Right cardiac atrium (tissue), 5 donors: ENCODE measurements at regions not wholly inside any gene's neighbourhood (a gene's known extent, or its start where the extent isn't known, plus 50 kb on each side); places are given as distances from the start of the nearest gene placed in this dataset.

Source experiments
- ATAC-seq, 2 donors: fragments of 200-7000 bp; cut with Tn5 transposase; one replicate each; pipeline versions ENCODE4 v1.8.0 to v1.9.1; 2020; ENCODE audit warnings: moderate library complexity in 2 of 2, mild to moderate bottlenecking in 1 of 2
- DNase-seq, 3 donors: peaks; one replicate each; pipeline ENCODE4 v3.0.0-alpha.2; 2020
- H3K27ac ChIP-seq: one replicate; pipeline ENCODE4 v1.5.1; 2013; ENCODE audit warnings: mild to moderate bottlenecking, low read length, control low read depth, moderate library complexity
- H3K27me3 ChIP-seq: one replicate; pipeline ENCODE4 v1.6.1; 2013; ENCODE audit not compliant: control insufficient read depth, insufficient read depth
- H3K4me1 ChIP-seq: one replicate; pipeline ENCODE4 v1.6.1; 2013; ENCODE audit warnings: low read length; ENCODE audit not compliant: control insufficient read depth, insufficient read depth
- H3K4me3 ChIP-seq: one replicate; pipeline ENCODE4 v1.5.1; 2013; ENCODE audit warnings: low read length, control low read depth
- H3K9me3 ChIP-seq: one replicate; pipeline ENCODE4 v1.6.1; 2013; ENCODE audit warnings: low read length; ENCODE audit not compliant: control insufficient read depth
- WGBS: extraction: QIAGEN DNeasy Blood & Tissue Kit; methylation state at CpG from one replicate; pipeline ENCODE4 v1.1.7; 2013; 5-methylcytosine and 5-hydroxymethylcytosine counted together
- intact Hi-C, 4 donors: fragments of 100-400 bp; cut with DNase I; formaldehyde crosslinking; loops; one replicate each; pipeline versions ENCODE4 v1.11.0 to v1.14.0; 2022 to 2023
- donor health status: healthy with polysubstance abuse.
- donor health status: DM: no; HTN: yes; CAD: no.
- donor health status: DM: no; HTN: no; CAD: no.
- donor health status: DM: no; HTN: yes; CAD: no; lungs with severe emphysema.
- donor health status: DM: yes; HTN: yes; CAD: no.

DNA sequence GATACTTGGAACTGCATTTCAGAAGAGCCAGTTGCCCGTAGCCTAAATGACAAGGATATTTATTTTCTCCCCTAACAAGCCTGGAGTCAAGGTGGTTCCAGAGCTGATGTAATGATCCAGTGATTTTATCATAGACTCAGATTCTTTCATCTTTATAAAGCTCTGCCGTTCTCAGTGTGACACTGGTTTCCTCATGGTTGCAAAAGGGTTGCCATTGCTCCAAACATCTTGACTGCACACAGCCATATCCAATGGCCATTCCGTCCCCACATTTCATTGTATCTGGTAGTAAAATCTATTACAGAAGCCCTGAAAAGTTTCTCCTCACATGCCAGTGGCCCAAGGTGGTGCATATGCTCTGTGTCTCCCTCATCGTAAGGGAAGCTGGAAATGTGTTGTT lies 63.1 kb upstream of the SDK2 start:
- intact Hi-C loops = loop anchor here in 2 of 4 donors (10.0 kb wide), 2 partner anchors 53 to 273 kb away; no protein-coding TSS in a partner anchor
- no peak overlapping the region for H3K27ac ChIP-seq

GRCh38 chr17:73710095-73710592 lies 65.9 kb upstream of the SDK2 start:
- no peaks in the 10 kb centered on the region for H3K4me1 ChIP-seq
- H3K4me3 ChIP-seq = no peak overlapping the region
- intact Hi-C loops = loop anchor here in 3 of 4 donors (2.0 to 10.0 kb wide), 3 partner anchors 281 to 285 kb away; no protein-coding TSS in a partner anchor
- 9% methylated on average over 15 of the region's 15 CpGs for WGBS
- DNase-seq (peak; percentile 63 to 79 (median 77)), ATAC-seq (peak; percentile 87 to 92)
- no peaks in the 10 kb centered on the region for H3K9me3 ChIP-seq
- H3K27me3 ChIP-seq = no peaks in the 10 kb centered on the region
- no peak overlapping the region for H3K27ac ChIP-seq

More for the DNA sequence above, 63.1 kb upstream of the SDK2 start:
- WGBS = 89% methylated on average over 4 of the region's 4 CpGs
- Histone ChIP-seq H3K27me3 (no peaks in the 10 kb centered on the region), H3K4me3 (no peak overlapping the region), H3K4me1 (no peaks in the 10 kb centered on the region), H3K9me3 (no peaks in the 10 kb centered on the region)
- ATAC-seq = no peak
- no peak for DNase-seq

DNA sequence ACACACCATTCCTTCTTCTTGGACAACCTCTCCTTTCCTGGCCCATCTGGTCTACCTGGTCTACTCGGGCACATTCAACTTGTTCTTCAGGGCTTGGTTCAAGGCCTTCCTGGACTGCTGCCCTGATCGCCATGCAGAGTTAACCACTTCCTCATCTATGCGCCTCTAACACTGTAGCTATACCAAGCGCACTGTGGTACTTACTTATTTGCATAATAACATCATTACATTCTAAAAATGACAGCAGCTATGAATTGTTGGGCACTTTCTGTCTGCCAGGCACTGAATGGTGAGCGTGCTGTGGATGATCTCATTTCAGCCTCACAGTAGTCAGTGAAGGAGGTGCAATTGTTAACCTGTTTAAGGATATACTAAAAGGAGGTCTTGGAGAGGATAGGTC lies 66.9 kb upstream of the SDK2 start:
- Histone ChIP-seq H3K27ac (no peak overlapping the region), H3K4me1 (no peaks in the 10 kb centered on the region), H3K4me3 (no peak overlapping the region), H3K9me3 (no peaks in the 10 kb centered on the region), H3K27me3 (no peaks in the 10 kb centered on the region)
- WGBS = 73% methylated on average over 5 of the region's 5 CpGs
- no peak for DNase-seq
- no peak for ATAC-seq
- intact Hi-C loops = loop anchor here in 3 of 4 donors (2.0 to 10.0 kb wide), 3 partner anchors 282 to 286 kb away; no protein-coding TSS in a partner anchor

- DNase-seq = no peak
- ATAC-seq = no peak
- no peaks in the 10 kb centered on the region for H3K4me1 ChIP-seq
- H3K27me3 ChIP-seq = no peaks in the 10 kb centered on the region
- H3K9me3 ChIP-seq = no peaks in the 10 kb centered on the region
- intact Hi-C loops = loop anchor here in 3 of 4 donors (2.0 to 10.0 kb wide), 3 partner anchors 283 to 287 kb away; no protein-coding TSS in a partner anchor
- no peak overlapping the region for H3K4me3 ChIP-seq
- WGBS = 85% methylated on average over 8 of the region's 8 CpGs
- H3K27ac ChIP-seq = no peak overlapping the region
These were observed 67.7 kb upstream of the SDK2 start for GRCh38 chr17:73711916-73712315.

DNA sequence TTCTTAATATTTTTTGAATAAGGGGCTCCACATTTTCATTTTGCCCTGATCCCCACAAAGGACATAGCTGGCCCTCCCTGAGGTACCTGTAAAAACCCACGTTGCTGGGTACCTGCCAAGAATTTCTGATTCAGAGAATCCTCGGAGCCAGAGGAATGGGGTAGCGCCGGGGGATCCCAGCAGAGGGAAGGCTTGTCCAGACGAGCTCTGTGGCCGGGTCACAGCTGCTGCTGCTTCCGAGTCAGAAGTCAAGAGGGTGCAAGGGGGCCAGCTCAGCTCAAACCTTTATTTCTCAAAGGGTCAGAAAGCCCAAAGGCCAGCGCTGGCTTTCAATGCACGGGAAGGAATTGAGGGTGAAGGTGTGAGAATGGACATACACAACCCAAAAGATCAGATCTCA lies 68.9 kb upstream of the SDK2 start:
- WGBS = 37% methylated on average over 9 of the region's 9 CpGs
- Histone ChIP-seq H3K4me3 (no peak overlapping the region), H3K27ac (no peak overlapping the region), H3K27me3 (no peaks in the 10 kb centered on the region), H3K9me3 (no peaks in the 10 kb centered on the region), H3K4me1 (peaks cover 2% of the 10 kb centered on the region)
- intact Hi-C loops = loop anchor here in 2 of 4 donors (5.0 to 10.0 kb wide), 2 partner anchors 286 to 288 kb away; no protein-coding TSS in a partner anchor
- ATAC-seq (no peak), DNase-seq (no peak)

DNA sequence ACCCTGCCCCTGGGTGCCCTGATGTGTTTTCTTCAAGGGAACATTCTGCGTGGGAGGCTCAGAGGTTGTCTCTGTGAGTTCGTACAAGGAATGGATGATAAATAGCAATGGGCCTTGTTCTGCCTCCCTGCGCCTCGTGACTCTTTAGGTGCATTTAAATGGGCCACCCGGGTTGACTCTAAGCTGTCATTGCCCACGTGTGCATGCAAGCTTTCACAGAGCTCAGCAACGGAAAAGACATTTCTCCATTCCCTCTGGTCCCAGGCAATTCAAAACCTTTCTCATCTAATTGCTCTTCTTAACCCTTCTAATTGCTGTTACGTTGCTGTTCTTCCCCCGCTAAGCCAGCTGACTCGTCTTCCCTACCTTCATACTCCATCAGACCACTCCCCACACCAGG lies 71.5 kb upstream of the SDK2 start:
- H3K27ac ChIP-seq = no peak overlapping the region
- H3K4me3 ChIP-seq = no peak overlapping the region
- H3K27me3 ChIP-seq = no peaks in the 10 kb centered on the region
- peaks cover 2% of the 10 kb centered on the region for H3K4me1 ChIP-seq
- WGBS = 72% methylated on average over 10 of the region's 10 CpGs
- intact Hi-C loops = loop anchor here in 1 of 4 donors (10.0 kb wide), 1 partner anchor 291 kb away; no protein-coding TSS in a partner anchor
- H3K9me3 ChIP-seq = no peaks in the 10 kb centered on the region
- ATAC-seq (no peak), DNase-seq (no peak)

GRCh38 chr17:73717690-73718089 lies 73.4 kb upstream of the SDK2 start:
- 77% methylated on average over 5 of the region's 5 CpGs for WGBS
- intact Hi-C loops = loop anchor here in 1 of 4 donors (10.0 kb wide), 1 partner anchor 293 kb away; no protein-coding TSS in a partner anchor

DNA sequence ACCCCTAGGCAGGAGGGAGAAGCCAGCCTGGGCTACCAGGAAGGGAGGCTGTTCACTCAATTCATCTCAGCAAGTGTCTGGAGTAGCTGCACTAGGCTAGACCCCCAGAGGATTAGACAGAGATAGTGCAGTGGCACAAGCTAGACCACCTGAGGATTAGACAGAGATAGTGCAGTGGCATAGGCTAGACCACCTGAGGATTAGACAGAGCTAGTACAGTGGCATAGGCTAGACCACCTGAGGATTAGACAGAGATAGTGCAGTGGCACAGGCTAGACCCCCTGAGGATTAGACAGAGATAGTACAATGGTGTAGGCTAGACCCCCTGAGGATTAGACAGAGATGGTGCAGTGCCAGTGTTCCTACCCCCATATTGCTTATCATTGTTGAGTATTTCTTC lies 74.1 kb upstream of the SDK2 start:
- H3K27me3 ChIP-seq = no peaks in the 10 kb centered on the region
- H3K9me3 ChIP-seq = no peaks in the 10 kb centered on the region
- no peak for DNase-seq
- peaks cover 2% of the 10 kb centered on the region for H3K4me1 ChIP-seq
- H3K27ac ChIP-seq = no peak overlapping the region
- intact Hi-C loops = loop anchor here in 1 of 4 donors (10.0 kb wide), 1 partner anchor 294 kb away; no protein-coding TSS in a partner anchor
- no peak overlapping the region for H3K4me3 ChIP-seq
- no peak for ATAC-seq

More at GRCh38 chr17:73717690-73718089, 73.4 kb upstream of the SDK2 start:
- Histone ChIP-seq H3K4me3 (no peak overlapping the region), H3K4me1 (peaks cover 2% of the 10 kb centered on the region), H3K27ac (no peak overlapping the region), H3K27me3 (no peaks in the 10 kb centered on the region), H3K9me3 (no peaks in the 10 kb centered on the region)
- no peak for DNase-seq
- ATAC-seq = no peak

DNA sequence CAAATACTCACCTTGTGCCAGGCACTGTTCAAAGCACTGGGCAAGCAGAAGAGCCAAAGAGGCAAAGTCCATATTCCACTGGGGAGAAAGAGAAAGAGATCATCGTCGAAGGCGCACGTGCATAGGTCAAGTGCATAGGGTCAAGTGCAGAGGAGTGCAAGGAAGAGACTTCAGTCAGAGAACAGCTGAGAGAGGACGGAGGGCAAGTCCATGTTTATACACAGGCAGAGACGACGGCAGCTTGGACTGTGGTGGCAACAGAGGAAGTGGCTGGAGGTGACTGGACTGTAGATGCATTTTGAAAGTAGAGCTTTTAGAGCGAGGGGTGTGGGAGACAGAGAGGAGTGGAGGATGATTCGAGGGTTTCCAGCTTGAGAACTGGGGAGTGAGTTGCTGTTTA lies 74.7 kb upstream of the SDK2 start:
- Histone ChIP-seq H3K27ac (no peak overlapping the region), H3K4me3 (no peak overlapping the region), H3K27me3 (no peaks in the 10 kb centered on the region), H3K4me1 (peaks cover 2% of the 10 kb centered on the region), H3K9me3 (no peaks in the 10 kb centered on the region)
- intact Hi-C loops = loop anchor here in 1 of 4 donors (10.0 kb wide), 1 partner anchor 294 kb away; no protein-coding TSS in a partner anchor
- DNase-seq = no peak
- WGBS = 50% methylated on average over 9 of the region's 9 CpGs
- ATAC-seq = no peak

- Histone ChIP-seq H3K4me3 (no peak overlapping the region), H3K27ac (no peak overlapping the region), H3K9me3 (no peaks in the 10 kb centered on the region), H3K27me3 (no peaks in the 10 kb centered on the region), H3K4me1 (peaks cover 2% of the 10 kb centered on the region)
- WGBS = 42% methylated on average over 16 of the region's 16 CpGs
- intact Hi-C loops = loop anchor here in 2 of 4 donors (10.0 kb wide), 2 partner anchors 235 to 295 kb away; no protein-coding TSS in a partner anchor
- ATAC-seq = peak; percentile 53 to 63
- DNase-seq = peak; percentile 33 to 69 (median 62)
These were observed 75.4 kb upstream of the SDK2 start for GRCh38 chr17:73719588-73720071.

- ATAC-seq = no peak
- WGBS = 90% methylated on average over 10 of the region's 10 CpGs
These were observed 76.1 kb upstream of the SDK2 start for GRCh38 chr17:73720187-73720834.

More at GRCh38 chr17:73720187-73720834, 76.1 kb upstream of the SDK2 start:
- Histone ChIP-seq H3K4me3 (no peak overlapping the region), H3K9me3 (no peaks in the 10 kb centered on the region), H3K27me3 (no peaks in the 10 kb centered on the region), H3K4me1 (peaks cover 2% of the 10 kb centered on the region), H3K27ac (no peak overlapping the region)
- no peak for DNase-seq
- intact Hi-C loops = loop anchor here in 1 of 4 donors (10.0 kb wide), 1 partner anchor 234 kb away; no protein-coding TSS in a partner anchor
